HG03196 (cell line): ENCODE measurements at regions not wholly inside any gene's neighbourhood (a gene's known extent, or its start where the extent isn't known, plus 50 kb on each side); places are given as distances from the start of the nearest gene placed in this dataset.
"Not testable (repeated sequence)": the region's sequence is repeated elsewhere in the genome, so short reads cannot be mapped to it uniquely, and the experiment has no call there.

Source experiments
- ATAC-seq: cut with Tn5 transposase; IDR thresholded peaks from one replicate; pipeline ENCODE4 v1.9.1; 2021; ENCODE audit not compliant: unreplicated experiment

GRCh38 chr9:111094958-111095357 is 56.7 kb upstream of the LPAR1 start:
- no peak for ATAC-seq

- ATAC-seq: no peak
These were observed 56.2 kb upstream of the LPAR1 start for GRCh38 chr9:111094433-111094924.

- ATAC-seq: not testable (repeated sequence)
These were observed 53.9 kb upstream of the LPAR1 start for GRCh38 chr9:111092167-111092566.
